ENCODE measurements at regions not wholly inside any gene's neighbourhood (a gene's known extent, or its start where the extent isn't known, plus 50 kb on each side); places are given as distances from the start of the nearest gene placed in this dataset.

DNA sequence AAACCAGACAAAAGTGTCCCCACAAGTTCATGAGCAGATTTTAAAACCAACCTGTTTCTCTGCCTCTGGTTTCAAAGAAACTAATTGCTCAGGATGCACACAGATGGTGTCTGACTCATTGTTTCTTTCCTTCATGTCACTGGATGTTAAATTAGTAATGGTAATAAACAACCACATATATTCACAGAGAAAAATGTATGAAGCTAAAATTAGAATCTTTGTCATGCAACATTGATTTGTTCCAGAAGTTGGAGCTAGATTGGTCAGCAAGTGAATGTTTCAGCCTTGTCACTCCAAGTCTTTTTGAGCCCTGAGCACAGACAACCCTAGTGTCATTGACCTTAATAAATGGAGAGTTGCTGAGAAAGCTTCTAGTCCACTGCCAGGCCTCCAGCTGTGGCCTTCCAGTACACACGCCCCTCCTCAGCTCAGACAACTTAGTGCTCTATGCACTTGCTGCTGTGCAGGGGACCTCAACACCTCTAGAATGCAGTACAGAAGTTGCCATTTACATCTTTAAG lies 175.9 kb downstream of the CCDC71L start:
- Mint-ChIP-seq H3K4me1 (ENCODE audit: low read depth) (peaks cover 75% of the 10 kb centered on the region), H3K9me3 (peaks cover 4% of the 10 kb centered on the region; the same call in 1 of the 2 replicates), H3K27ac (peak overlapping the region; percentile 84), H3K4me3 (peak overlapping the region; percentile 66), H3K27me3 (ENCODE audit: insufficient read depth) (no peaks in the 10 kb centered on the region; the same call in 1 of the 2 replicates), H3K36me3 (ENCODE audit: low read depth) (peaks cover 21% of the 10 kb centered on the region; the same call in 1 of the 2 replicates)
- peak; percentile 91 for DNase-seq
- TF ChIP-seq, protein P1, sequence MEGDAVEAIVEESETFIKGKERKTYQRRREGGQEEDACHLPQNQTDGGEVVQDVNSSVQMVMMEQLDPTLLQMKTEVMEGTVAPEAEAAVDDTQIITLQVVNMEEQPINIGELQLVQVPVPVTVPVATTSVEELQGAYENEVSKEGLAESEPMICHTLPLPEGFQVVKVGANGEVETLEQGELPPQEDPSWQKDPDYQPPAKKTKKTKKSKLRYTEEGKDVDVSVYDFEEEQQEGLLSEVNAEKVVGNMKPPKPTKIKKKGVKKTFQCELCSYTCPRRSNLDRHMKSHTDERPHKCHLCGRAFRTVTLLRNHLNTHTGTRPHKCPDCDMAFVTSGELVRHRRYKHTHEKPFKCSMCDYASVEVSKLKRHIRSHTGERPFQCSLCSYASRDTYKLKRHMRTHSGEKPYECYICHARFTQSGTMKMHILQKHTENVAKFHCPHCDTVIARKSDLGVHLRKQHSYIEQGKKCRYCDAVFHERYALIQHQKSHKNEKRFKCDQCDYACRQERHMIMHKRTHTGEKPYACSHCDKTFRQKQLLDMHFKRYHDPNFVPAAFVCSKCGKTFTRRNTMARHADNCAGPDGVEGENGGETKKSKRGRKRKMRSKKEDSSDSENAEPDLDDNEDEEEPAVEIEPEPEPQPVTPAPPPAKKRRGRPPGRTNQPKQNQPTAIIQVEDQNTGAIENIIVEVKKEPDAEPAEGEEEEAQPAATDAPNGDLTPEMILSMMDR (IDR thresholded peaks at IDR 0.05): no peak

DNA sequence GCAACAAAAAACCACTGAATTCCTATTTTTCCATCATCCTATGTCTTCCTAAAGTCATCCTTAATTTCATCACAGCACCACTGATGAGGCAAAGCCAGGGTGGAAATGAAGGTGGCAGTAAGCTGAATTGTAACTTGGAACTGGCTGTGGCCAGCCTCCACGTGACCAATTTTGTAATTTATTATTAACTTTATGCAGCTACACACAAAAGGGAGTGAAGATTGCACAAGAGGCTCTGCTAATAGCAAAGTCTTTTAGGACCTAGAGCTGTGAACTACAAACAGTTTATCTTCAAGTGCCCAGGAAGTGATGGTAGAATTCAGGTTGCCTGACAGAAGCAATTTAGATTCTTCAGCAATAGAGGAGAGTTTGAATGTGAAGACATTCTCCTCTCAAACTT lies 176.4 kb downstream of the CCDC71L start:
- H3K27me3 Mint-ChIP-seq (ENCODE audit: insufficient read depth): no peaks in the 10 kb centered on the region; the same call in 1 of the 2 replicates
- H3K36me3 Mint-ChIP-seq (ENCODE audit: low read depth): peaks cover 17% of the 10 kb centered on the region; the same call in 1 of the 2 replicates
- H3K4me1 Mint-ChIP-seq (ENCODE audit: low read depth): peaks cover 75% of the 10 kb centered on the region
- peak overlapping the region; percentile 84 for H3K27ac Mint-ChIP-seq
- peak; percentile 28 for DNase-seq
- peak overlapping the region; percentile 66 for H3K4me3 Mint-ChIP-seq
- TF ChIP-seq, protein P1 (IDR thresholded peaks at IDR 0.05): no peak
- H3K9me3 Mint-ChIP-seq: no peaks in the 10 kb centered on the region; the same call in 1 of the 2 replicates

DNA sequence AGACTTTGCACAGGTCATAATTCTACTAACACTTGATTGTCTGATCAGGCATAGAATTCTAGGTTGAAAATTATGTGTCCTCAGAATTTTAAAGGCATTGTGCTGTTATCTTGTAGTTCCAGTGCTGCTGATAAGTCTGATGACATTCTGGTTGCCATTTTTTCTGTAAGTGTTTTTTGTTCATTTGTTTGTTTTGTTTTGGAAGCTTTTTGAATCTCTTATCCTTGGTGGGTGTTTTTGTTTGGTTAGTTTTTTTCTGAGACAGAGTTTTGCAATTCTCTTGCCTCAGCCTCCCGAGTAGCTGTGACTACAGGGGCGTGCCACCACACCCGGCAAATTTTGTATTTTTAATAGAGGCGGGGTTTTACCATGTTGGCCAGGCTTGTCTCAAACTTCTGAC lies 178.9 kb downstream of the CCDC71L start:
- Mint-ChIP-seq H3K4me3 (no peak overlapping the region), H3K4me1 (ENCODE audit: low read depth) (peaks cover 62% of the 10 kb centered on the region), H3K36me3 (ENCODE audit: low read depth) (peaks cover 14% of the 10 kb centered on the region; the same call in 1 of the 2 replicates), H3K27ac (no peak overlapping the region), H3K9me3 (no peaks in the 10 kb centered on the region; the same call in 1 of the 2 replicates), H3K27me3 (ENCODE audit: insufficient read depth) (no peaks in the 10 kb centered on the region; the same call in 1 of the 2 replicates)
- no peak for DNase-seq
- TF ChIP-seq, protein P1 (IDR thresholded peaks at IDR 0.05): no peak

DNA sequence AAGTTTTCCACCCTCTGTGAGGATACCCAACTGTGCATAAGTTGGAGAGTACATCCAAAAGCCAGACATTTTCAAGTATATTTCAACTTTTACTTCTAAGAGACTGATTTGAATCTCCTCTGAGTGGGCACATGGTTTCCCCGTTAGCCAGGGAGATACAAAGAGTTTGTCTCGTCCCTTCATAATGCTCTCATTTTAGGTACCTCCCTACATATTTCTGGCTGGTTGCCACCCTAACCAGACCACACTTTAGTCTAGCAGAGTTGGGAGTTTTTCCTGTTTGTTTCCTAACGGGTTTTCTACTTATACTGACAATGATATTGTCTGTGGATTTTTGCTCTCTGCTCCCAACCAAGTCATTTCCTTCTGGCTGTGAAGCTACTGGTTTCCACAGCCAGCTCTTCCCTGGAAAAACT lies 180.3 kb downstream of the CCDC71L start:
- Mint-ChIP-seq H3K27ac (no peak overlapping the region), H3K4me1 (ENCODE audit: low read depth) (peaks cover 47% of the 10 kb centered on the region), H3K27me3 (ENCODE audit: insufficient read depth) (no peaks in the 10 kb centered on the region; the same call in 1 of the 2 replicates), H3K36me3 (ENCODE audit: low read depth) (peaks cover 14% of the 10 kb centered on the region; the same call in 1 of the 2 replicates), H3K4me3 (no peak overlapping the region), H3K9me3 (no peaks in the 10 kb centered on the region; the same call in 1 of the 2 replicates)
- TF ChIP-seq, protein P1 (IDR thresholded peaks at IDR 0.05): no peak
- DNase-seq: no peak

DNA sequence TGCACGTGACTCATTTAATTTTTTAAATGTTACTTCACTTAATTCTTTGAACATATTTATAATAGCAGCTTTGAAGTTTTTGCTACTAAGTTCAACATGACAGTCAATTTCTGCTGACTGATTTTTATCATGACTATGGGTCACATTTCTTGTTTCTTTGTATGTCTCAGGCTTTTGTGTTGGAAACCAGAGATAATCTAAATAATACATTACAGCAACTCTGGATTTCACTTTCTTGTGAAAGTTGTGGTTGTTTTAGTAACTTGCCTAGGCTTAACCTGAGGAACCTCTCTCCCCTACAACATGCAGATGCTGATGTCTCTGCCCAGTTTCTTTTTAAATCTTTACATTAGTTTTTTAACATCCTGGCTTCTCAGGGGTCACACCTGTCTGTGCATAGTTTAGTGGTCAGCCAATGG lies 180.8 kb downstream of the CCDC71L start:
- H3K9me3 Mint-ChIP-seq: no peaks in the 10 kb centered on the region; the same call in 1 of the 2 replicates
- H3K36me3 Mint-ChIP-seq (ENCODE audit: low read depth): peaks cover 14% of the 10 kb centered on the region; the same call in 1 of the 2 replicates
- H3K27me3 Mint-ChIP-seq (ENCODE audit: insufficient read depth): no peaks in the 10 kb centered on the region; the same call in 1 of the 2 replicates
- DNase-seq: no peak
- H3K27ac Mint-ChIP-seq: no peak overlapping the region
- H3K4me3 Mint-ChIP-seq: no peak overlapping the region
- TF ChIP-seq, protein P1 (IDR thresholded peaks at IDR 0.05): no peak
- peaks cover 42% of the 10 kb centered on the region for H3K4me1 Mint-ChIP-seq (ENCODE audit: low read depth)

Measured in HFFc6 (cell line).